SU-DHL-6 (cell line): ENCODE measurements at regions not wholly inside any gene's neighbourhood (a gene's known extent, or its start where the extent isn't known, plus 50 kb on each side); places are given as distances from the start of the nearest gene placed in this dataset.

Experiments used
- H2AFZ ChIP-seq: fragments of 200-600 bp; sonication (generic); 2 replicates; pipeline ENCODE4 v1.6.1; 2014; ENCODE audit warnings: low read depth, mild to moderate bottlenecking, moderate library complexity, mixed read lengths, antibody characterized with exemption, low read length; ENCODE audit not compliant: severe bottlenecking
- H3F3A ChIP-seq: fragments of 200-600 bp; shearing (Covaris generic); 2 replicates; pipeline ENCODE4 v1.6.0; 2016; ENCODE audit warnings: antibody characterized with exemption, mild to moderate bottlenecking; ENCODE audit not compliant: insufficient read depth
- H3K27ac ChIP-seq: fragments of 200-600 bp; sonication (generic); 2 replicates; pipeline ENCODE4 v1.5.1; 2016; ENCODE audit warnings: low read depth, mild to moderate bottlenecking, low read length, moderate library complexity, mixed read lengths
- H3K27me3 ChIP-seq: fragments of 200-600 bp; sonication (generic), shearing (Covaris generic); 2 replicates; pipeline ENCODE4 v1.6.0; 2014; ENCODE audit warnings: mild to moderate bottlenecking, low read length
- H3K36me3 ChIP-seq: fragments of 200-600 bp; sonication (generic); 2 replicates; pipeline ENCODE4 v1.6.1; 2014; ENCODE audit warnings: mild to moderate bottlenecking, low read length, mixed read lengths
- H3K4me2 ChIP-seq: fragments of 300-600, 200-600 bp; shearing (Covaris generic), sonication (generic); 2 replicates; pipeline ENCODE4 v1.6.0; 2014; ENCODE audit warnings: low read length, low read depth, mild to moderate bottlenecking; ENCODE audit not compliant: poor library complexity, severe bottlenecking
- H3K4me3 ChIP-seq: fragments of 200-600 bp; sonication (generic); 2 replicates; pipeline ENCODE4 v1.5.1; 2014; ENCODE audit warnings: antibody characterized with exemption, low read length, mild to moderate bottlenecking, mixed read lengths; ENCODE audit not compliant: insufficient read depth, poor library complexity, severe bottlenecking
- H3K79me2 ChIP-seq: fragments of 200-600 bp; sonication (generic); 2 replicates; pipeline ENCODE4 v1.6.1; 2014; ENCODE audit warnings: mild to moderate bottlenecking, low read length, moderate library complexity; ENCODE audit not compliant: insufficient read depth
- H3K9ac ChIP-seq: fragments of 200-600 bp; sonication (generic); 2 replicates; pipeline ENCODE4 v1.7.0; 2014; ENCODE audit warnings: mild to moderate bottlenecking, low read length
- H3K9me2 ChIP-seq: fragments of 200-600 bp; sonication (generic); replicated peaks from 2 replicates; pipeline ENCODE4 v1.6.1; 2014; ENCODE audit warnings: low read length; ENCODE audit not compliant: insufficient read depth
- H3K9me3 ChIP-seq: fragments of 200-600 bp; sonication (generic); 2 replicates; pipeline ENCODE4 v1.6.1; 2014; ENCODE audit warnings: low read length, mixed read lengths; ENCODE audit not compliant: insufficient read depth
- H4K20me1 ChIP-seq: fragments of 200-600 bp; sonication (generic); 2 replicates; pipeline ENCODE4 v1.6.1; 2014; ENCODE audit warnings: low read depth, mild to moderate bottlenecking, antibody characterized with exemption, low read length, moderate library complexity, mixed read lengths
- EZH2phosphoT487 ChIP-seq: fragments of 200-600 bp; sonication (generic), shearing (Covaris generic); conservative IDR thresholded peaks from 2 replicates; pipeline ENCODE4 v1.6.1; 2018; ENCODE audit warnings: mild to moderate bottlenecking, antibody characterized with exemption, low read length, moderate library complexity, mixed read lengths
- TF ChIP-seq, protein P1 (sequence below): fragments of 200-600 bp; sonication (generic); IDR thresholded peaks from one replicate; pipeline ENCODE4 v1.5.1; 2017; ENCODE audit warnings: antibody characterized with exemption, mild to moderate bottlenecking, low read length, moderate library complexity; ENCODE audit not compliant: insufficient read depth, poor library complexity, severe bottlenecking

DNA sequence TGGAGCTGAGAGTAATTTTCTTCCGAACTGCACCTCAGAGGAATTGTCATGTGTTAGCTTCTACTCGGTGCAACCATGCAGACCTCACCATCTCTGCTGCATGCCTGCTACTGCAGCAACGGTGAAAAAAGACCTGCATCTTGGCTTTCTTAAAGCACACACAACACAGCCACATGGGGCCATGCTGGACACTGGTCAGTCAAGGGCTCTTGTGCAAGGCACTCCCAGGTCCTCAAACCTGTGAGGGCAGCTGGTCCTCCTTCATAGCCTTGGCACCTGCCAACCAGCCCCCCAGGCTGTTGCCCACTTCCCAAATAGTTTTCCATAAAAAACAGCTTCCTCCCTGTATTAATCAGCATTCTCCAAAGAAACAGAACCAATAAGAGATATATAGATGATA, 113.5 kb upstream of the TEX51 start:
- no peaks in the 10 kb centered on the region for H3K9me2 ChIP-seq
- H3K36me3 ChIP-seq = no peaks in the 10 kb centered on the region
- H3K4me2 ChIP-seq = no peak overlapping the region
- no peaks in the 10 kb centered on the region for H4K20me1 ChIP-seq
- no peaks in the 10 kb centered on the region for H3K9me3 ChIP-seq
- no peaks in the 10 kb centered on the region for H3K27me3 ChIP-seq
- H3F3A ChIP-seq = no peaks in the 10 kb centered on the region
- H3K27ac ChIP-seq = no peak overlapping the region
- H3K4me3 ChIP-seq = no peak overlapping the region
- no peak overlapping the region for H3K9ac ChIP-seq
- H3K79me2 ChIP-seq = no peaks in the 10 kb centered on the region
- TF ChIP-seq, protein P1, sequence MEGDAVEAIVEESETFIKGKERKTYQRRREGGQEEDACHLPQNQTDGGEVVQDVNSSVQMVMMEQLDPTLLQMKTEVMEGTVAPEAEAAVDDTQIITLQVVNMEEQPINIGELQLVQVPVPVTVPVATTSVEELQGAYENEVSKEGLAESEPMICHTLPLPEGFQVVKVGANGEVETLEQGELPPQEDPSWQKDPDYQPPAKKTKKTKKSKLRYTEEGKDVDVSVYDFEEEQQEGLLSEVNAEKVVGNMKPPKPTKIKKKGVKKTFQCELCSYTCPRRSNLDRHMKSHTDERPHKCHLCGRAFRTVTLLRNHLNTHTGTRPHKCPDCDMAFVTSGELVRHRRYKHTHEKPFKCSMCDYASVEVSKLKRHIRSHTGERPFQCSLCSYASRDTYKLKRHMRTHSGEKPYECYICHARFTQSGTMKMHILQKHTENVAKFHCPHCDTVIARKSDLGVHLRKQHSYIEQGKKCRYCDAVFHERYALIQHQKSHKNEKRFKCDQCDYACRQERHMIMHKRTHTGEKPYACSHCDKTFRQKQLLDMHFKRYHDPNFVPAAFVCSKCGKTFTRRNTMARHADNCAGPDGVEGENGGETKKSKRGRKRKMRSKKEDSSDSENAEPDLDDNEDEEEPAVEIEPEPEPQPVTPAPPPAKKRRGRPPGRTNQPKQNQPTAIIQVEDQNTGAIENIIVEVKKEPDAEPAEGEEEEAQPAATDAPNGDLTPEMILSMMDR = no peak
- no peak for TF ChIP-seq EZH2phosphoT487
- no peak overlapping the region for H2AFZ ChIP-seq

- H3K27ac ChIP-seq = no peak overlapping the region
- H3K9me3 ChIP-seq = no peaks in the 10 kb centered on the region
- TF ChIP-seq, protein P1 = no peak
- TF ChIP-seq EZH2phosphoT487 = no peak
- no peak overlapping the region for H2AFZ ChIP-seq
- no peak overlapping the region for H3K4me3 ChIP-seq
- H3F3A ChIP-seq = no peaks in the 10 kb centered on the region
- H3K9me2 ChIP-seq = no peaks in the 10 kb centered on the region
- no peak overlapping the region for H3K4me2 ChIP-seq
- H3K27me3 ChIP-seq = no peaks in the 10 kb centered on the region
- H3K36me3 ChIP-seq = no peaks in the 10 kb centered on the region
- no peaks in the 10 kb centered on the region for H4K20me1 ChIP-seq
- H3K79me2 ChIP-seq = no peaks in the 10 kb centered on the region
- H3K9ac ChIP-seq = no peak overlapping the region
Observed at GRCh38 chr2:126785862-126786261, 112.8 kb upstream of the TEX51 start.

GRCh38 chr2:126786765-126787164, 111.9 kb upstream of the TEX51 start:
- Histone ChIP-seq H3K79me2 (no peaks in the 10 kb centered on the region), H4K20me1 (no peaks in the 10 kb centered on the region), H2AFZ (no peak overlapping the region), H3K9me3 (no peaks in the 10 kb centered on the region), H3K9ac (no peak overlapping the region), H3K36me3 (no peaks in the 10 kb centered on the region), H3F3A (no peaks in the 10 kb centered on the region), H3K27me3 (no peaks in the 10 kb centered on the region), H3K4me3 (no peak overlapping the region), H3K9me2 (no peaks in the 10 kb centered on the region), H3K27ac (no peak overlapping the region), H3K4me2 (no peak overlapping the region)
- no peak for TF ChIP-seq EZH2phosphoT487
- TF ChIP-seq, protein P1 = no peak

- no peaks in the 10 kb centered on the region for H3F3A ChIP-seq
- H3K9me2 ChIP-seq = no peaks in the 10 kb centered on the region
- H3K9ac ChIP-seq = no peak overlapping the region
- H3K9me3 ChIP-seq = no peaks in the 10 kb centered on the region
- H3K79me2 ChIP-seq = no peaks in the 10 kb centered on the region
- H3K27ac ChIP-seq = no peak overlapping the region
- no peak overlapping the region for H3K4me3 ChIP-seq
- H3K36me3 ChIP-seq = no peaks in the 10 kb centered on the region
- H2AFZ ChIP-seq = no peak overlapping the region
- TF ChIP-seq, protein P1 = no peak
- TF ChIP-seq EZH2phosphoT487 = no peak
- no peaks in the 10 kb centered on the region for H3K27me3 ChIP-seq
- no peaks in the 10 kb centered on the region for H4K20me1 ChIP-seq
- no peak overlapping the region for H3K4me2 ChIP-seq
Observed at GRCh38 chr2:126787289-126787688, 111.4 kb upstream of the TEX51 start.
